IMR-90 (cell line): ENCODE measurements at regions not wholly inside any gene's neighbourhood (a gene's known extent, or its start where the extent isn't known, plus 50 kb on each side); places are given as distances from the start of the nearest gene placed in this dataset.

Experiments used
- ATAC-seq: fragments of 200-7000 bp; cut with Tn5 transposase; 2 replicates; pipeline ENCODE4 v1.9.1; 2020; ENCODE audit warnings: low read depth, mild to moderate bottlenecking, moderate library complexity
- BruUV-seq: library from RNA; stranded (reverse); fragments of 400-500 nt; replicated peaks from 2 replicates; lab custom pipeline; 2021; lab: Mats Ljungman, UMichigan
- CTCF ChIA-PET: fragments of 300-600 bp; formaldehyde crosslinking; extraction: SDS; loops from one replicate; lab custom pipeline; 2021; ENCODE audit warnings: antibody characterized with exemption; lab: Yijun Ruan, JAX
- POLR2A ChIA-PET: fragments of 300-600 bp; sonication (Branson Sonifier 250); formaldehyde crosslinking; loops from one replicate; lab custom pipeline; 2022; ENCODE audit warnings: antibody characterized with exemption; ENCODE audit not compliant: unreplicated experiment; lab: Charles Lee
- DNase-seq: peaks from one replicate; pipeline ENCODE4 v3.0.0; 2013
- H2AFZ ChIP-seq: replicated peaks from 2 replicates; pipeline ENCODE3; 2013; ENCODE audit warnings: low read length, mild to moderate bottlenecking; ENCODE audit not compliant: poor library complexity
- H2AK5ac ChIP-seq: 2 replicates; pipeline ENCODE4 v1.6.1; 2013; ENCODE audit warnings: low read depth, low read length, inconsistent platforms
- H2AK9ac ChIP-seq: replicated peaks from 2 replicates; pipeline ENCODE3; 2013; ENCODE audit warnings: mild to moderate bottlenecking, low read depth, low read length, moderate library complexity; ENCODE audit not compliant: poor library complexity
- H2BK120ac ChIP-seq: 2 replicates; pipeline ENCODE4 v1.6.1; 2013; ENCODE audit warnings: low read depth, low read length, inconsistent platforms
- H2BK15ac ChIP-seq: 3 replicates; pipeline ENCODE4 v1.6.1; 2013; ENCODE audit warnings: low read depth, low read length, inconsistent platforms
- H2BK20ac ChIP-seq: 2 replicates; pipeline ENCODE4 v1.6.1; 2013; ENCODE audit warnings: low read depth, mild to moderate bottlenecking, inconsistent platforms, low read length, moderate library complexity
- H2BK5ac ChIP-seq: 2 replicates; pipeline ENCODE4 v1.6.1; 2013; ENCODE audit warnings: mild to moderate bottlenecking, low read depth, low read length, inconsistent platforms; ENCODE audit not compliant: poor library complexity, severe bottlenecking
- H3K14ac ChIP-seq: replicated peaks from 2 replicates; pipeline ENCODE4 v1.6.1; 2013; ENCODE audit warnings: low read depth, low read length, inconsistent platforms
- H3K18ac ChIP-seq: 2 replicates; pipeline ENCODE4 v1.6.1; 2013; ENCODE audit warnings: low read depth, low read length, control low read depth
- H3K23ac ChIP-seq: 2 replicates; pipeline ENCODE4 v1.6.1; 2013; ENCODE audit warnings: low read depth, low read length, inconsistent platforms
- H3K27ac ChIP-seq: 2 replicates; pipeline ENCODE4 v1.5.1; 2013; ENCODE audit warnings: mild to moderate bottlenecking, control low read depth, low read length; ENCODE audit not compliant: insufficient read depth
- H3K27me3 ChIP-seq: 2 replicates; pipeline ENCODE4 v1.6.1; 2013; ENCODE audit warnings: low read length; ENCODE audit not compliant: control insufficient read depth, insufficient read depth
- H3K36me3 ChIP-seq: 2 replicates; pipeline ENCODE4 v1.6.1; 2013; ENCODE audit warnings: low read length, mixed read lengths; ENCODE audit not compliant: control insufficient read depth, insufficient read depth
- H3K4ac ChIP-seq: 2 replicates; pipeline ENCODE4 v1.6.1; 2013; ENCODE audit warnings: low read depth, low read length, inconsistent platforms
- H3K4me1 ChIP-seq: 2 replicates; pipeline ENCODE4 v1.6.1; 2013; ENCODE audit warnings: low read length, mixed read lengths; ENCODE audit not compliant: control insufficient read depth, insufficient read depth
- H3K4me2 ChIP-seq: 2 replicates; pipeline ENCODE4 v1.6.1; 2013; ENCODE audit warnings: low read depth, mild to moderate bottlenecking, control low read depth, low read length, moderate library complexity
- H3K4me3 ChIP-seq: 2 replicates; pipeline ENCODE4 v1.5.1; 2013; ENCODE audit warnings: low read depth, mild to moderate bottlenecking, control low read depth, low read length, moderate library complexity; ENCODE audit not compliant: insufficient read depth
- H3K56ac ChIP-seq: 2 replicates; pipeline ENCODE4 v1.6.1; 2013; ENCODE audit warnings: low read length, inconsistent platforms; ENCODE audit not compliant: insufficient read depth; ENCODE audit errors: extremely low read depth
- H3K79me1 ChIP-seq, 2 experiments: 2 replicates each; pipeline ENCODE4 v1.6.1; 2013; ENCODE audit warnings: low read length in 2 of 2, inconsistent platforms in 1 of 2, low read depth in 1 of 2
- H3K9ac ChIP-seq: 2 replicates; pipeline ENCODE4 v1.6.1; 2013; ENCODE audit warnings: low read depth, low read length, control low read depth
- H3K9me1 ChIP-seq: 2 replicates; pipeline ENCODE4 v1.6.1; 2013; ENCODE audit warnings: low read length, inconsistent platforms; ENCODE audit not compliant: insufficient read depth
- H3K9me3 ChIP-seq: 2 replicates; pipeline ENCODE4 v1.6.1; 2013; ENCODE audit warnings: low read length; ENCODE audit not compliant: control insufficient read depth, insufficient read depth
- H4K20me1 ChIP-seq: 2 replicates; pipeline ENCODE4 v1.6.1; 2013; ENCODE audit warnings: low read length, inconsistent platforms; ENCODE audit not compliant: insufficient read depth
- H4K5ac ChIP-seq: 2 replicates; pipeline ENCODE4 v1.6.1; 2013; ENCODE audit warnings: mild to moderate bottlenecking, low read depth, low read length, control low read depth
- H4K8ac ChIP-seq, 2 experiments: 2 replicates each; pipeline ENCODE4 v1.6.1; 2013; ENCODE audit warnings: low read depth in 2 of 2, low read length in 2 of 2, control low read depth in 1 of 2, inconsistent platforms in 1 of 2
- H4K91ac ChIP-seq: 2 replicates; pipeline ENCODE4 v1.6.1; 2013; ENCODE audit warnings: low read depth, low read length, inconsistent platforms; ENCODE audit not compliant: insufficient read depth
- BHLHE40 ChIP-seq: fragments of 150-350 bp; IDR thresholded peaks from 2 replicates; pipeline ENCODE4 v1.6.1; 2016; ENCODE audit warnings: mild to moderate bottlenecking, low read depth, low read length
- CEBPB ChIP-seq: IDR thresholded peaks from 2 replicates; pipeline ENCODE4 v1.6.1; 2012; ENCODE audit warnings: low read depth, low read length, improper control_type of control experiment
- CHD1 ChIP-seq: IDR thresholded peaks from 2 replicates; pipeline ENCODE4 v1.6.1; 2012; ENCODE audit warnings: low read depth, low read length, improper control_type of control experiment
- FOS ChIP-seq: fragments of 150-350 bp; IDR thresholded peaks from 2 replicates; pipeline ENCODE4 v1.6.1; 2016; ENCODE audit warnings: low read depth, low read length
- MAFK ChIP-seq: IDR thresholded peaks from 2 replicates; pipeline ENCODE4 v1.6.1; 2012; ENCODE audit warnings: low read depth, low read length, improper control_type of control experiment
- MAZ ChIP-seq: IDR thresholded peaks from 2 replicates; pipeline ENCODE4 v1.6.1; 2012; ENCODE audit warnings: low read depth, mild to moderate bottlenecking, low read length, improper control_type of control experiment, moderate library complexity, borderline replicate concordance
- MXI1 ChIP-seq: IDR thresholded peaks from 2 replicates; pipeline ENCODE4 v1.6.1; 2012; ENCODE audit warnings: low read depth, mild to moderate bottlenecking, low read length, moderate library complexity, borderline replicate concordance
- NFE2L2 ChIP-seq: fragments of 150-350 bp; IDR thresholded peaks from 2 replicates; pipeline ENCODE4 v1.6.1; 2016; ENCODE audit warnings: low read depth, mild to moderate bottlenecking, low read length
- POLR2A ChIP-seq: IDR thresholded peaks from 2 replicates; pipeline ENCODE4 v1.6.1; 2012; ENCODE audit warnings: mild to moderate bottlenecking, low read depth, low read length
- RAD21 ChIP-seq: IDR thresholded peaks from 2 replicates; pipeline ENCODE4 v1.6.1; 2012; ENCODE audit warnings: low read length, improper control_type of control experiment
- RCOR1 ChIP-seq: IDR thresholded peaks from 2 replicates; pipeline ENCODE4 v1.6.1; 2012; ENCODE audit warnings: mild to moderate bottlenecking, low read length, improper control_type of control experiment; ENCODE audit not compliant: insufficient replicate concordance
- RFX5 ChIP-seq: IDR thresholded peaks from 2 replicates; pipeline ENCODE4 v1.8.0; 2012; ENCODE audit warnings: low read depth, mild to moderate bottlenecking, low read length, moderate library complexity
- SMC3 ChIP-seq: fragments of 150-350 bp; IDR thresholded peaks from 2 replicates; pipeline ENCODE4 v1.6.1; 2016; ENCODE audit warnings: low read depth, mild to moderate bottlenecking, antibody characterized with exemption, low read length, moderate library complexity
- WGBS, 2 experiments: methylation state at CpG; one replicate each; pipeline versions ENCODE4 v1.1.5 to v1.1.7; 2013; ENCODE audit warnings: missing lambda C conversion rate in 2 of 2; ENCODE audit not compliant: insufficient read length in 1 of 2; ENCODE audit errors: extremely low coverage in 2 of 2; 5-methylcytosine and 5-hydroxymethylcytosine counted together
- dilution Hi-C: fragments of 300-500 bp; cut with HindIII; formaldehyde crosslinking; loops from one replicate; pipeline ENCODE4 v1.14.3; 2018; ENCODE audit warnings: low sequenced_read_pairs; ENCODE audit not compliant: unreplicated experiment
- in situ Hi-C: fragments of 300-500 bp; cut with MboI; formaldehyde crosslinking; loops from 3 replicates; pipeline ENCODE4 v1.14.3; 2019; ENCODE audit warnings: low sequenced_read_pairs, inconsistent platforms, mixed read lengths
- intact Hi-C: fragments of 100-400 bp; cut with micrococcal nuclease; formaldehyde crosslinking; loops from 2 replicates; pipeline ENCODE4 v1.10.0; 2022
- TF ChIP-seq, protein P1 (sequence below): conservative IDR thresholded peaks from 2 replicates; pipeline ENCODE4 v1.5.1; 2012; ENCODE audit warnings: mild to moderate bottlenecking, low read depth, low read length, improper control_type of control experiment
- TF ChIP-seq, protein P2 (sequence below): fragments of 150-350 bp; IDR thresholded peaks from 2 replicates; pipeline ENCODE4 v1.6.1; 2017; ENCODE audit warnings: mild to moderate bottlenecking, antibody characterized with exemption, low read length, low read depth
- TF ChIP-seq, protein P3 (sequence below): fragments of 150-350 bp; IDR thresholded peaks from 2 replicates; pipeline ENCODE4 v1.6.1; 2016; ENCODE audit warnings: low read depth, mild to moderate bottlenecking, low read length, moderate library complexity, borderline replicate concordance

DNA sequence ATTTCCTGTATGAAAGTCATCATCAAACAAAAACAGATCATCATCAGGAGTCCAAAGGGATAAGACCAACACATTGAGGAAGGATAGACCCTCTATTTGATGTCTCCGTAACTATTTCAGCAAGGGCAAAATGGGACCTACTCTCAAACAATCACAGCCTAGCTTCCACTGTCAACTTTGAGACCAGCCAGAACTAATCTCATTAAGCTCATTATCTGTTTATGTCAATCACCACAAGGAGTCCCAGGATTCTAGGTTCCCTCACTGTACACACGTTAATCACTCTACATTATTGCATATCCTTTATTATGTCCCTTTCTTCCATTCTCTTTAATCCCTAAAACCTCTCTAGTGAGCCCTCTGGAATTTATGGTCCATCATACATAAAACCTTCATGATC is 370.3 kb upstream of the LINC00305 start:
- no peaks in the 10 kb centered on the region for H3K79me1 ChIP-seq
- no peaks in the 10 kb centered on the region for H3K4me1 ChIP-seq
- no peak overlapping the region for H3K56ac ChIP-seq
- H3K27ac ChIP-seq = no peak overlapping the region
- H2BK15ac ChIP-seq = no peak overlapping the region
- H3K23ac ChIP-seq = no peak overlapping the region
- WGBS, 2 experiments = 16% methylated on average over 2 of the region's 2 CpGs; no CpG with 5 or more reads in 1 of the 2 experiments
- H3K14ac ChIP-seq = no peak overlapping the region
- peaks cover 1% of the 10 kb centered on the region; the same call in 1 of the 2 replicates for H3K9me3 ChIP-seq
- H2BK120ac ChIP-seq = no peak overlapping the region
- DNase-seq = no peak
- no peak overlapping the region for H3K4me2 ChIP-seq
- no peaks in the 10 kb centered on the region for H4K20me1 ChIP-seq
- ATAC-seq = no peak
- no peak overlapping the region for H2BK5ac ChIP-seq
- no peak overlapping the region for H3K4ac ChIP-seq
- no peaks in the 10 kb centered on the region for H3K9me1 ChIP-seq
- H3K27me3 ChIP-seq = no peaks in the 10 kb centered on the region
- H3K4me3 ChIP-seq = no peak overlapping the region
- TF ChIP-seq CEBPB (no peak), BHLHE40 (no peak), NFE2L2 (no peak), FOS (no peak), SMC3 (no peak), POLR2A (no peak), RCOR1 (no peak), MAZ (no peak), RAD21 (no peak), CHD1 (no peak), RFX5 (no peak), MXI1 (no peak), MAFK (no peak)
- TF ChIP-seq, protein P1, sequence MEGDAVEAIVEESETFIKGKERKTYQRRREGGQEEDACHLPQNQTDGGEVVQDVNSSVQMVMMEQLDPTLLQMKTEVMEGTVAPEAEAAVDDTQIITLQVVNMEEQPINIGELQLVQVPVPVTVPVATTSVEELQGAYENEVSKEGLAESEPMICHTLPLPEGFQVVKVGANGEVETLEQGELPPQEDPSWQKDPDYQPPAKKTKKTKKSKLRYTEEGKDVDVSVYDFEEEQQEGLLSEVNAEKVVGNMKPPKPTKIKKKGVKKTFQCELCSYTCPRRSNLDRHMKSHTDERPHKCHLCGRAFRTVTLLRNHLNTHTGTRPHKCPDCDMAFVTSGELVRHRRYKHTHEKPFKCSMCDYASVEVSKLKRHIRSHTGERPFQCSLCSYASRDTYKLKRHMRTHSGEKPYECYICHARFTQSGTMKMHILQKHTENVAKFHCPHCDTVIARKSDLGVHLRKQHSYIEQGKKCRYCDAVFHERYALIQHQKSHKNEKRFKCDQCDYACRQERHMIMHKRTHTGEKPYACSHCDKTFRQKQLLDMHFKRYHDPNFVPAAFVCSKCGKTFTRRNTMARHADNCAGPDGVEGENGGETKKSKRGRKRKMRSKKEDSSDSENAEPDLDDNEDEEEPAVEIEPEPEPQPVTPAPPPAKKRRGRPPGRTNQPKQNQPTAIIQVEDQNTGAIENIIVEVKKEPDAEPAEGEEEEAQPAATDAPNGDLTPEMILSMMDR = no peak
- TF ChIP-seq, protein P2, sequence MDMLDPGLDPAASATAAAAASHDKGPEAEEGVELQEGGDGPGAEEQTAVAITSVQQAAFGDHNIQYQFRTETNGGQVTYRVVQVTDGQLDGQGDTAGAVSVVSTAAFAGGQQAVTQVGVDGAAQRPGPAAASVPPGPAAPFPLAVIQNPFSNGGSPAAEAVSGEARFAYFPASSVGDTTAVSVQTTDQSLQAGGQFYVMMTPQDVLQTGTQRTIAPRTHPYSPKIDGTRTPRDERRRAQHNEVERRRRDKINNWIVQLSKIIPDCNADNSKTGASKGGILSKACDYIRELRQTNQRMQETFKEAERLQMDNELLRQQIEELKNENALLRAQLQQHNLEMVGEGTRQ = no peak
- TF ChIP-seq, protein P3, sequence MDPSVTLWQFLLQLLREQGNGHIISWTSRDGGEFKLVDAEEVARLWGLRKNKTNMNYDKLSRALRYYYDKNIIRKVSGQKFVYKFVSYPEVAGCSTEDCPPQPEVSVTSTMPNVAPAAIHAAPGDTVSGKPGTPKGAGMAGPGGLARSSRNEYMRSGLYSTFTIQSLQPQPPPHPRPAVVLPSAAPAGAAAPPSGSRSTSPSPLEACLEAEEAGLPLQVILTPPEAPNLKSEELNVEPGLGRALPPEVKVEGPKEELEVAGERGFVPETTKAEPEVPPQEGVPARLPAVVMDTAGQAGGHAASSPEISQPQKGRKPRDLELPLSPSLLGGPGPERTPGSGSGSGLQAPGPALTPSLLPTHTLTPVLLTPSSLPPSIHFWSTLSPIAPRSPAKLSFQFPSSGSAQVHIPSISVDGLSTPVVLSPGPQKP = no peak
- H2AFZ ChIP-seq = no peak overlapping the region
- intact Hi-C loops = no loop called here
- no TSS peak for BruUV-seq
- ChIA-PET POLR2A (no interaction called here), CTCF (interaction anchor here (0.7 kb wide), 1 partner anchor 35 kb away, joined by 6 read pairs; no protein-coding TSS in a partner anchor)
- no peak overlapping the region for H3K9ac ChIP-seq
- H4K91ac ChIP-seq = no peak overlapping the region
- dilution Hi-C loops = no loop called here
- no peak overlapping the region for H2AK9ac ChIP-seq
- in situ Hi-C loops = no loop called here
- no peak overlapping the region for H2BK20ac ChIP-seq
- no peak overlapping the region for H4K8ac ChIP-seq
- no peaks in the 10 kb centered on the region for H3K36me3 ChIP-seq
- H4K5ac ChIP-seq = no peak overlapping the region
- H2AK5ac ChIP-seq = no peak overlapping the region
- no peak overlapping the region for H3K18ac ChIP-seq
